Hindlimb muscle (tissue), 1 donor: ENCODE measurements at regions not wholly inside any gene's neighbourhood (a gene's known extent, or its start where the extent isn't known, plus 50 kb on each side); places are given as distances from the start of the nearest gene placed in this dataset.

Experiments used
- DNase-seq: peaks from one replicate; pipeline ENCODE4 v3.0.0-alpha.2; 2013

- DNase-seq: no peak
These were observed 454.1 kb downstream of the ARHGEF28 start for GRCh38 chr5:74079971-74080556.

DNA sequence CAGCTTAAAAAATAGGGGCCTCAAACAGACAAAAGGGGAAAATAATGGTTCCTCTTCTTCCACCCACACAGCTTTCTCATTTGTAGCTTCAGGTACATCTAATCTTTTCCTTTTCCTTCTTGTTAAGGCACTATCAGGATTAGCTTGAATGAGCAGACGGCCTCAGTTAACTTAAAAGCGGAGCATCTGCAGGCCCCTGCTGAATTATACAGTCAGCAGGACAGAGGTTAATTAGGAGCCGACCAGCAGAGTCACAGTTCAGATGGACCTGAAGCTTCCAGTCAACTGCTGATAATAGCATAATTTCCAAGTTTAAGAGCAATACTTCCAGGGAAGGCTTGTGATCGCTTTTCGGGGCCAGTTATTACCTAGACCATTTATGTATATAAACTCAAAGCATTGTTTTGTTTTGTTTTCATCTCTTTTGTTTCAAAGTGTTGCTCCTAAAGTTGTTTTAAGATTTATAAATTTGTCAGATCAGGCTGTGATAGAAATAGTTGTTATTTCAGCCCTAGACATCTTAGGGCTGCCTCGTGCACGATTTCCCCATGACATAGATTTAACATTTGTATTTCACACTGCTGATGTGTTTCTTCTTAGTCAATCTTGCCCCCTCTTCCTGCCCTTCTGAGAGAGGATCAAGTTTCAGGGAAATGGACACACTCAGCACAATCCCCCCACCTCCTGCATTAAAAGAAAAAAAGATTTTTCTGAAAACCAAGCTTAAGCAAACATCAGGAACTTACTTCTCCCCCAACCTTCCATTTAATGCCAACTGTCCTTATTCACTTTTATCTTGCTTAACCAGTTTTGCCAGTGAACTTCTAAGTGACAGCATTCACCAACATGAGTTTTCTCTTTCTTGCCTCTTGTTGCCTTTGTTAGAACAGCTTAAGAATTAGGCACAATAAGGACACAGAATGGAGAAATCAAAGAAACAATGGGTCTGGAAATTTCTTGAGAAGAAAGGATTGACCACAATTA is 449.8 kb downstream of the ARHGEF28 start:
- DNase-seq: no peak

DNA sequence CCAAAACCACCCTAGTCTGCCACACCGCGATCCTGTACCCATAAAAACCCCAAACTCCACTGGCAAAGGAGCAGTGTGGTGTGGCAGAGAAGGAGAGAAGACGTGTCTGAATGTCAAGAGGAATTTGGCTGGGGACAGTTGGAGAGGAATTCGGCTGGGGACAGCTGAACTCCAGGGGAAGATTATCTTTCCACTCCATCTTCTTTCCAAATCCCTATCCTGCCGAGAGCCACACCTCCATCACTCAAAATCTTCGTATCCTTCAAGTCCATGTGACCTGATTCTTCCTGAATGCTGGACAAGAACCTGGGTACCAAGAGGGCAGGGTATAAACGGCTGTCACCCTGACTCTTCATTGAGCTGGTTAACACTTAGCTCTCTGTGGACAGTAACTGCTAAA is 448.1 kb downstream of the ARHGEF28 start:
- no peak for DNase-seq

DNA sequence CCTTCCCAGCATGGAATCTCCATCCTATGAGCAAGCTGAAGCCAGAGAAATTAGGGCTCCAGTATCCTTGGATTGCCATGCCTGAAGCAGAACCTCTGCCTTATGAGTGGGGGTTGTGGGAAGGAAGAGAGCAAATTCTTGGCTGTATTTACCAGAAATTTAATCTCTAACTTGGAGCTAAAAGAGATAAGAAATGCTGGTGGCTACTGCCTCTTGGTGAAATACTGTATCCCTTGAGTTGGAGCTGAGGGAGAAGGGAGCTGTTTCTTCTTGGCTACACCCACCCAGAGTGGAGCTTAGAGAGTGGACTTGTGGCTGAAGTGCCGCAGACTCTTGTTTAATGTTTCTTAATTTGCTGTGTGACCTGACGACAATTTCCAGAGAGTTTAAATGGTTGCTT is 447.3 kb downstream of the ARHGEF28 start:
- DNase-seq: no peak

- DNase-seq: no peak
These were observed 446.6 kb downstream of the ARHGEF28 start for GRCh38 chr5:74072646-74073045.

DNA sequence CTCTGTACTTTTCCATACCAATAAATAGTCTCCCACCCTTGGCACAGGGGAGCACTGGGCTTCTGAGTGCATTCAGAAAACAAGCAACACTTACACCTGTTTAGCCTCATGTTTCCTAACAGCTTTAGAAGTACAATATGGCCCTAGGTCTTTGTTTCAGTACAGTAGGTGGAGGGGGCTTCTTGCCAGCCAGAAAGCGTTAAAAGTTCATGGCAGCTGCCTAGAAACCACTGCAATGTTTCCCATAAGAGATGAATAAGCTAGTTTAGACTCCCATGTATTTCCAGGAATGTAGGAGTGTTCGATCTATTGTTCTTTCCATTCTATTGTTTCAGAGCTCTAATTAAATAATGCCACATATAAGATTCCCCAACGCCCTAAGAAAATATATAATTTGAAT is 444.8 kb downstream of the ARHGEF28 start:
- DNase-seq: no peak

DNA sequence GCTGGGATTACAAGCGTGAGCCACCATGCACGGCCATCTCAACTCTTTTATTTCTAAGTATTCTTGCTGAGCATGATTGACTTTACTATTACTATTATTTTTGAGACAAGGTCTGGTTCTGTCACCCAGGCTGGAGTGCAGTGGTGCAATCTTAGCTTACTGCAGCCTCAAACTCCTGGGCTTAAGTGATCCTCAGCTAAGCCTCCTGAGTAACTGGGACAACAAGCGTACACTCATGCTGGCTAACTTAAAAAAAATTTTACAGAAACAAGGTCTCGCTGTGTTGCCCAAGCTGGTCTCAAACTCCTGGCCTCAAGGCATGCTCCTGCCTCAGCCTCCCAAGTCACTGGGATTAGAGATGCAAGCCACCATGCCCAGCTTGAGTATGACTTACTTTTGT is 443.7 kb downstream of the ARHGEF28 start:
- no peak for DNase-seq

DNA sequence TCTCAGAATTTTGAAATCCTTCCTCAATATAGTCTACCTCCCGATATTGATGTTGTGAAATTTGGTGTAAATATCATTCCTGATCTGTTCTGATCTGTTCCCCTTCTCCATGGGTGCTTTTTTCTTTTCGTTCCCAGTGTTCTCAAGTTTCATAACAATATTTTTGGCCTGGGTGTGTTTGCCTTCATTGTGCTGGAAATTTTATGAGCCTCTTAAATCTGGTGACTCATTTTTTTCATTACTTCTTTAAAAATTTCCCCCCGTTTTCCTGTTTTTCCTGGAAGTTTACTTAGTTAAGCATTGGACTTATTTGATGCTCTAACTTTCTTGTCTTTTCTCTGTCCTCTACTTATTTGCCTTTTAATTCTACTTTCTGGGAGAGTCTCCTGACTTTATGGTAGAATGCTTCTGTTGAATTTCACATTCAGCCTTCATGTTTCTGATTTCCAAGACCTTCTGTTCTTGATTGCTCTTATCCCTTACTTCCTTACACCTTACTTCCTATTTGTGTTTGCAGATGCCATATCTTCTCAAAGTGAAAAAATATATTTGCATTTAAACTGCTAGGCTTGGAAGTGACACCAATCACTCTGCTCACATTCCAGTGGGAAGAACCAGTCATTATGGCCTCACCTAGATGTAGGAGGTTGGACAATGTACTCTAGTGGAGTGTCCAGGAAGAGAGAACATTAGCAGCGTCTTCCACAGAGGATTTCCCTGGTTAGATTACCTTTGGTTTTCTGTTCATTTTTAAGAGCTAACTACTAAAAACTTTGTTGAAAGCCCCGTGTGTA is 441.9 kb downstream of the ARHGEF28 start:
- no peak for DNase-seq

GRCh38 chr5:74064911-74065310 is 438.9 kb downstream of the ARHGEF28 start:
- DNase-seq: no peak

- DNase-seq: no peak
These were observed 438.2 kb downstream of the ARHGEF28 start for GRCh38 chr5:74064225-74064624.

GRCh38 chr5:74063821-74064220 is 437.8 kb downstream of the ARHGEF28 start:
- DNase-seq: no peak

- DNase-seq: no peak
These were observed 437.4 kb downstream of the ARHGEF28 start for GRCh38 chr5:74063346-74063745.

DNA sequence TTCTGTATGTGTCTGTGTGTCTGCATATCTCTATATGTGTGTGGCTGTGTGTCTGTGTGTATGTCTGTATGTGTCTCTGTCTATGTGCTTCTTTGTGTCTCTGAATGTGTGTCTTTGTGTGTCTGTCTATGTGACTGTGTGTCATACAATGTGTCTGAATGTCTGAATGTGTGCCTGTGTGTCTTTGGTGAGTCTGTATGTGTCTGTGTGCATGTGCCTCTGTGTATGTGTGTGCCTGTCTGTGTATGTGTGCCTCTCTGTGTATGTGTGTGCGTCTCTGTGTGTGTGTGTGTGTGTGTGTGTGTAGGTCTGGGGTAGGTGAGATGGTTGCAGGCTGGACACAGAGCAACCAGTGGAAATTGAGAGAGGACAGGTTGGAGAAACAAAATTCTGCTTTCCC is 435.3 kb downstream of the ARHGEF28 start:
- DNase-seq: no peak

GRCh38 chr5:74059706-74060105 is 433.7 kb downstream of the ARHGEF28 start:
- DNase-seq: no peak

- no peak for DNase-seq
These were observed 430.8 kb downstream of the ARHGEF28 start for GRCh38 chr5:74056789-74057164.

GRCh38 chr5:74056107-74056788 is 430.3 kb downstream of the ARHGEF28 start:
- no peak for DNase-seq

GRCh38 chr5:74055486-74056106 is 429.6 kb downstream of the ARHGEF28 start:
- DNase-seq: no peak

- DNase-seq: no peak
These were observed 428.8 kb downstream of the ARHGEF28 start for GRCh38 chr5:74054641-74055421.

DNA sequence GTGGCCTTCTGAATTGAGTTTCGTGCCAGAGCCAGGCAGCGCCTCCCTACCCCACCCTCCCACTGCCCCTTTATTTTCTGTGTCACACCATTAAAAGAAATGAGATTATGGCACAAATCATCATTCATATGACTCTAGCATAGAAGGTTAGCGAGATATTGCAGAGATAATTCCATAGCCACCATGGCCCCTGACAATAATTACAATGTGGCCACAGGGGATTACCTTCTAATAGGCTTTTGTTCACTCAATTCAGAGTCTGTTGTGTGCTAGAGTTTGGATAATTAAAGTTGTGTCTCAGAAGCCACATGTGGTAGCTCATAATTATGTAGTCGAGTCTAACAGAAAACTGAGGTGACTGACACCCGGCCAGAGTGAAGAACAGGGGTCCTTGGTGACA is 428.1 kb downstream of the ARHGEF28 start:
- DNase-seq: no peak

DNA sequence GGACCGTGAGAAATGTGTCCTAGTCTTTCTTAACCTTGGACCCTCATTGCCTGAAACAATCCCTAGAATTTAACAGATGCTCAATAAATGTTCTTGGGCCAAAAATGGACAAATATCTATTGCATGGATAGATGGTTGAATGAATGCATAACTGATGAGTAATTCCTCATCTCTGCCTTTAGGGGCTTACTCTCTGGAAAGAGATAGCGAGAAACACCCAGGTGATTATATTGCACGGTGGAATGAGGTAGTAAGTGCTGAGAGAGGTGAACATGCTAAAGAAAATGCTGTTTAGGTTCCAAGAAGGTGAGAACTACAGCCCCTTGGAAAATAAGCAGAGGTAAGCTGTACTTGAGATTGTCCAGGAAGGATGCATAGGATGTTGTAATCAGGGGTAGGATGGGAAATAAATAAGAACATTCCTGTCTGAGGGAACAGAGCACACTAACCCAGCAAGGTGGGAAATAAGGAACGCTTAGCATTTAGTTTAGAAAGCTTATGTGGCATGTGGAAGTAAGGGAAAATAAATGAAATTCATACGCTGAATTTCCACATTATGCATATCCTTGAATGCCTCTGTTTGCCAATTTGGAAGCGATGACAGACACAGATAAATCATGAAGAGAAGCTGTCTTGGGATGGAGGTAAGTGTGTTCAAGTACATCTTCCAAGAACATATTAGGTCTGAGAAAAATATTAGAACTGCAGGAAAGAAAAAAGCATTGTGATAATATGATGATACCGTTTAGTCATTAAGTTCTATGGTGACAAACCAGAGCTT is 426.6 kb downstream of the ARHGEF28 start:
- peak; percentile 56 for DNase-seq

DNA sequence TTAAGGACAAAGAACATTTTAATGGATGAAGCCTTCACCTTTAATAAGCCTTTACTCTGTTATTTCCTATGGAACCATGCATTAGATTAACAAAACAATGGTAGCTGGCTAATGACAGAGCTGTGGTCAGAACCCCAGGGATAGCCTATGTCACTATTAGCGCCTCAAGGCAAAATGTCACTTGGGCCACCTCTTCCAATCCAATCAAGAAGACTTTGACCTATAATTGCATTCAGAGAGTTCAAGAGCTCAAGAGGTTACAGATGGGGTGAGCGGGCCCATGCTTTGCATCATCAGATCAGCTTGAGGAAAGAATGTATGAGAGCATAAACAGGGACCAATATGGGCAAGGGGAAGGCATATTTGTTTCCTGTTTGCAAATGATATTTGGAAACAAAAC is 425.1 kb downstream of the ARHGEF28 start:
- no peak for DNase-seq
